ENCODE measurements at regions not wholly inside any gene's neighbourhood (a gene's known extent, or its start where the extent isn't known, plus 50 kb on each side); places are given as distances from the start of the nearest gene placed in this dataset.

GRCh38 chr1:34686531-34686930 lies 68.3 kb upstream of the GJB5 start:
- H4K20me1 ChIP-seq (ENCODE audit: insufficient read depth, low read length): no peaks in the 10 kb centered on the region
- H3K36me3 ChIP-seq (ENCODE audit: insufficient read depth, low read length): no peaks in the 10 kb centered on the region
- BruUV-seq (replicated peaks): no TSS peak
- H3K4me1 ChIP-seq (ENCODE audit: insufficient read depth, low read length, poor library complexity, severe bottlenecking): no peaks in the 10 kb centered on the region
- no peaks in the 10 kb centered on the region for H3K9me2 ChIP-seq (ENCODE audit: insufficient read depth, low read length)
- DNase-seq (ENCODE audit: low spot score): no peak
- no peaks in the 10 kb centered on the region for H3K79me2 ChIP-seq (ENCODE audit: insufficient read depth, low read depth, low read length)
- TF ChIP-seq EZH2phosphoT487 (IDR thresholded peaks at IDR 0.05; ENCODE audit: borderline replicate concordance, low read depth, low read length) (no peak), CTCF (conservative IDR thresholded peaks at IDR 0.05; ENCODE audit: low read length) (no peak)
- H3K27ac ChIP-seq (ENCODE audit: low read depth, low read length, poor library complexity, severe bottlenecking): no peak overlapping the region
- no peak overlapping the region for H2AFZ ChIP-seq (ENCODE audit: low read length)
- no peak overlapping the region for H3K4me2 ChIP-seq (ENCODE audit: low read length)
- CTCF ChIA-PET (ENCODE audit: unreplicated experiment): no interaction called here
- intact Hi-C loops (cut with micrococcal nuclease; ENCODE audit: unreplicated experiment): no loop called here
- POLR2A ChIA-PET: no interaction called here
- no peak overlapping the region for H3K4me3 ChIP-seq (ENCODE audit: low read depth, low read length, poor library complexity, severe bottlenecking)
- no peaks in the 10 kb centered on the region for H3K9me3 ChIP-seq (ENCODE audit: low read length)

GRCh38 chr1:34688006-34688741 lies 66.7 kb upstream of the GJB5 start:
- no TSS peak for BruUV-seq (replicated peaks)
- H3K27ac ChIP-seq (ENCODE audit: low read depth, low read length, poor library complexity, severe bottlenecking): no peak overlapping the region
- TF ChIP-seq EZH2phosphoT487 (IDR thresholded peaks at IDR 0.05; ENCODE audit: borderline replicate concordance, low read depth, low read length) (no peak), CTCF (conservative IDR thresholded peaks at IDR 0.05; ENCODE audit: low read length) (no peak)
- no peaks in the 10 kb centered on the region for H4K20me1 ChIP-seq (ENCODE audit: insufficient read depth, low read length)
- H3K79me2 ChIP-seq (ENCODE audit: insufficient read depth, low read depth, low read length): no peaks in the 10 kb centered on the region
- H3K4me1 ChIP-seq (ENCODE audit: insufficient read depth, low read length, poor library complexity, severe bottlenecking): no peaks in the 10 kb centered on the region
- ChIA-PET CTCF (ENCODE audit: unreplicated experiment) (no interaction called here), POLR2A (interaction anchor here (0.6 kb wide), 1 partner anchor 666 kb away, joined by 4 read pairs; no protein-coding TSS in a partner anchor)
- H3K9me2 ChIP-seq (ENCODE audit: insufficient read depth, low read length): no peaks in the 10 kb centered on the region
- intact Hi-C loops (cut with micrococcal nuclease; ENCODE audit: unreplicated experiment): no loop called here
- H3K36me3 ChIP-seq (ENCODE audit: insufficient read depth, low read length): no peaks in the 10 kb centered on the region
- H3K9me3 ChIP-seq (ENCODE audit: low read length): no peaks in the 10 kb centered on the region
- H2AFZ ChIP-seq (ENCODE audit: low read length): no peak overlapping the region
- no peak overlapping the region for H3K4me3 ChIP-seq (ENCODE audit: low read depth, low read length, poor library complexity, severe bottlenecking)
- no peak for DNase-seq (ENCODE audit: low spot score)
- no peak overlapping the region for H3K4me2 ChIP-seq (ENCODE audit: low read length)

GRCh38 chr1:34690269-34690668 lies 64.6 kb upstream of the GJB5 start:
- ChIA-PET CTCF (ENCODE audit: unreplicated experiment) (no interaction called here), POLR2A (no interaction called here)
- Histone ChIP-seq H3K9me3 (ENCODE audit: low read length) (no peaks in the 10 kb centered on the region), H3K27ac (ENCODE audit: low read depth, low read length, poor library complexity, severe bottlenecking) (no peak overlapping the region), H4K20me1 (ENCODE audit: insufficient read depth, low read length) (no peaks in the 10 kb centered on the region), H3K4me2 (ENCODE audit: low read length) (no peak overlapping the region), H3K79me2 (ENCODE audit: insufficient read depth, low read depth, low read length) (no peaks in the 10 kb centered on the region), H3K4me1 (ENCODE audit: insufficient read depth, low read length, poor library complexity, severe bottlenecking) (no peaks in the 10 kb centered on the region), H3K9me2 (ENCODE audit: insufficient read depth, low read length) (no peaks in the 10 kb centered on the region), H3K36me3 (ENCODE audit: insufficient read depth, low read length) (no peaks in the 10 kb centered on the region), H2AFZ (ENCODE audit: low read length) (no peak overlapping the region), H3K4me3 (ENCODE audit: low read depth, low read length, poor library complexity, severe bottlenecking) (no peak overlapping the region)
- no TSS peak for BruUV-seq (replicated peaks)
- no peak for TF ChIP-seq EZH2phosphoT487 (IDR thresholded peaks at IDR 0.05; ENCODE audit: borderline replicate concordance, low read depth, low read length)
- no peak for TF ChIP-seq CTCF (conservative IDR thresholded peaks at IDR 0.05; ENCODE audit: low read length)
- intact Hi-C loops (cut with micrococcal nuclease; ENCODE audit: unreplicated experiment): no loop called here
- no peak for DNase-seq (ENCODE audit: low spot score)

All from OCI-LY7 (cell line).